IMR-90 (cell line): ENCODE measurements at regions not wholly inside any gene's neighbourhood (a gene's known extent, or its start where the extent isn't known, plus 50 kb on each side); places are given as distances from the start of the nearest gene placed in this dataset.

ENCODE experiments used
- ATAC-seq: fragments of 200-7000 bp; cut with Tn5 transposase; 2 replicates; pipeline ENCODE4 v1.9.1; 2020; ENCODE audit warnings: low read depth, mild to moderate bottlenecking, moderate library complexity
- BruUV-seq: library from RNA; stranded (reverse); fragments of 400-500 nt; replicated peaks from 2 replicates; lab custom pipeline; 2021; lab: Mats Ljungman, UMichigan
- CTCF ChIA-PET: fragments of 300-600 bp; formaldehyde crosslinking; extraction: SDS; loops from one replicate; lab custom pipeline; 2021; ENCODE audit warnings: antibody characterized with exemption; lab: Yijun Ruan, JAX
- POLR2A ChIA-PET: fragments of 300-600 bp; sonication (Branson Sonifier 250); formaldehyde crosslinking; loops from one replicate; lab custom pipeline; 2022; ENCODE audit warnings: antibody characterized with exemption; ENCODE audit not compliant: unreplicated experiment; lab: Charles Lee
- DNase-seq: peaks from one replicate; pipeline ENCODE4 v3.0.0; 2013
- H2AFZ ChIP-seq: replicated peaks from 2 replicates; pipeline ENCODE3; 2013; ENCODE audit warnings: low read length, mild to moderate bottlenecking; ENCODE audit not compliant: poor library complexity
- H2AK5ac ChIP-seq: 2 replicates; pipeline ENCODE4 v1.6.1; 2013; ENCODE audit warnings: low read depth, low read length, inconsistent platforms
- H2AK9ac ChIP-seq: replicated peaks from 2 replicates; pipeline ENCODE3; 2013; ENCODE audit warnings: mild to moderate bottlenecking, low read depth, low read length, moderate library complexity; ENCODE audit not compliant: poor library complexity
- H2BK120ac ChIP-seq: 2 replicates; pipeline ENCODE4 v1.6.1; 2013; ENCODE audit warnings: low read depth, low read length, inconsistent platforms
- H2BK15ac ChIP-seq: 3 replicates; pipeline ENCODE4 v1.6.1; 2013; ENCODE audit warnings: low read depth, low read length, inconsistent platforms
- H2BK20ac ChIP-seq: 2 replicates; pipeline ENCODE4 v1.6.1; 2013; ENCODE audit warnings: low read depth, mild to moderate bottlenecking, inconsistent platforms, low read length, moderate library complexity
- H2BK5ac ChIP-seq: 2 replicates; pipeline ENCODE4 v1.6.1; 2013; ENCODE audit warnings: mild to moderate bottlenecking, low read depth, low read length, inconsistent platforms; ENCODE audit not compliant: poor library complexity, severe bottlenecking
- H3K14ac ChIP-seq: replicated peaks from 2 replicates; pipeline ENCODE4 v1.6.1; 2013; ENCODE audit warnings: low read depth, low read length, inconsistent platforms
- H3K18ac ChIP-seq: 2 replicates; pipeline ENCODE4 v1.6.1; 2013; ENCODE audit warnings: low read depth, low read length, control low read depth
- H3K23ac ChIP-seq: 2 replicates; pipeline ENCODE4 v1.6.1; 2013; ENCODE audit warnings: low read depth, low read length, inconsistent platforms
- H3K27ac ChIP-seq: 2 replicates; pipeline ENCODE4 v1.5.1; 2013; ENCODE audit warnings: mild to moderate bottlenecking, control low read depth, low read length; ENCODE audit not compliant: insufficient read depth
- H3K27me3 ChIP-seq: 2 replicates; pipeline ENCODE4 v1.6.1; 2013; ENCODE audit warnings: low read length; ENCODE audit not compliant: control insufficient read depth, insufficient read depth
- H3K36me3 ChIP-seq: 2 replicates; pipeline ENCODE4 v1.6.1; 2013; ENCODE audit warnings: low read length, mixed read lengths; ENCODE audit not compliant: control insufficient read depth, insufficient read depth
- H3K4ac ChIP-seq: 2 replicates; pipeline ENCODE4 v1.6.1; 2013; ENCODE audit warnings: low read depth, low read length, inconsistent platforms
- H3K4me1 ChIP-seq: 2 replicates; pipeline ENCODE4 v1.6.1; 2013; ENCODE audit warnings: low read length, mixed read lengths; ENCODE audit not compliant: control insufficient read depth, insufficient read depth
- H3K4me2 ChIP-seq: 2 replicates; pipeline ENCODE4 v1.6.1; 2013; ENCODE audit warnings: low read depth, mild to moderate bottlenecking, control low read depth, low read length, moderate library complexity
- H3K4me3 ChIP-seq: 2 replicates; pipeline ENCODE4 v1.5.1; 2013; ENCODE audit warnings: low read depth, mild to moderate bottlenecking, control low read depth, low read length, moderate library complexity; ENCODE audit not compliant: insufficient read depth
- H3K56ac ChIP-seq: 2 replicates; pipeline ENCODE4 v1.6.1; 2013; ENCODE audit warnings: low read length, inconsistent platforms; ENCODE audit not compliant: insufficient read depth; ENCODE audit errors: extremely low read depth
- H3K79me1 ChIP-seq, 2 experiments: 2 replicates each; pipeline ENCODE4 v1.6.1; 2013; ENCODE audit warnings: low read length in 2 of 2, inconsistent platforms in 1 of 2, low read depth in 1 of 2
- H3K9ac ChIP-seq: 2 replicates; pipeline ENCODE4 v1.6.1; 2013; ENCODE audit warnings: low read depth, low read length, control low read depth
- H3K9me1 ChIP-seq: 2 replicates; pipeline ENCODE4 v1.6.1; 2013; ENCODE audit warnings: low read length, inconsistent platforms; ENCODE audit not compliant: insufficient read depth
- H3K9me3 ChIP-seq: 2 replicates; pipeline ENCODE4 v1.6.1; 2013; ENCODE audit warnings: low read length; ENCODE audit not compliant: control insufficient read depth, insufficient read depth
- H4K20me1 ChIP-seq: 2 replicates; pipeline ENCODE4 v1.6.1; 2013; ENCODE audit warnings: low read length, inconsistent platforms; ENCODE audit not compliant: insufficient read depth
- H4K5ac ChIP-seq: 2 replicates; pipeline ENCODE4 v1.6.1; 2013; ENCODE audit warnings: mild to moderate bottlenecking, low read depth, low read length, control low read depth
- H4K8ac ChIP-seq, 2 experiments: 2 replicates each; pipeline ENCODE4 v1.6.1; 2013; ENCODE audit warnings: low read depth in 2 of 2, low read length in 2 of 2, control low read depth in 1 of 2, inconsistent platforms in 1 of 2
- H4K91ac ChIP-seq: 2 replicates; pipeline ENCODE4 v1.6.1; 2013; ENCODE audit warnings: low read depth, low read length, inconsistent platforms; ENCODE audit not compliant: insufficient read depth
- POLR2A ChIP-seq: IDR thresholded peaks from 2 replicates; pipeline ENCODE4 v1.6.1; 2012; ENCODE audit warnings: mild to moderate bottlenecking, low read depth, low read length
- WGBS, 2 experiments: methylation state at CpG; one replicate each; pipeline versions ENCODE4 v1.1.5 to v1.1.7; 2013; ENCODE audit warnings: missing lambda C conversion rate in 2 of 2; ENCODE audit not compliant: insufficient read length in 1 of 2; ENCODE audit errors: extremely low coverage in 2 of 2; 5-methylcytosine and 5-hydroxymethylcytosine counted together
- dilution Hi-C: fragments of 300-500 bp; cut with HindIII; formaldehyde crosslinking; loops from one replicate; pipeline ENCODE4 v1.14.3; 2018; ENCODE audit warnings: low sequenced_read_pairs; ENCODE audit not compliant: unreplicated experiment
- in situ Hi-C: fragments of 300-500 bp; cut with MboI; formaldehyde crosslinking; loops from 3 replicates; pipeline ENCODE4 v1.14.3; 2019; ENCODE audit warnings: low sequenced_read_pairs, inconsistent platforms, mixed read lengths
- intact Hi-C: fragments of 100-400 bp; cut with micrococcal nuclease; formaldehyde crosslinking; loops from 2 replicates; pipeline ENCODE4 v1.10.0; 2022

DNA sequence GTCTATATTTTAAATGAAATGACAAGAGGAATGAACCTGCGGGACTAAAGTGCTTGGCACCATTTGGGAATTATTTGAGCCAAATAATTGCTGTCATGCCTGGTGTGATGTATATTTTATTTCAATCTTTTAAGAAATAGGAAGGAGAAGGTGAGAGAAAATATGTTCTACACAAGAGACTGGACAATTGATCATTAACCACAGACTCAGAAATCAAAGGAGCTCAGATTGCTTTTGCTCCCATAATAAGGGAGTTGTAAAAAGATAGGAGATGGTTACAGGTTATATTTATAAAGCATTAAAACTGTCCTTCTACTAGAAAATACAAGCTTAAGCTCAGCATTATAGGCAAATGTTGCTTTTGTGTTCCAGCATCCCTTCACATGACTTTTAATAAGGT is 515.2 kb upstream of the SULF2 start:
- Histone ChIP-seq H4K8ac (no peak overlapping the region), H3K36me3 (no peaks in the 10 kb centered on the region), H3K4me3 (no peak overlapping the region), H3K9me3 (0 out of 2 replicates have a peak, but pooled peaks cover 3% of the 10 kb centered on the region), H4K91ac (no peak overlapping the region), H3K4me1 (peaks cover 6% of the 10 kb centered on the region), H3K18ac (no peak overlapping the region), H4K20me1 (no peaks in the 10 kb centered on the region), H2AK9ac (no peak overlapping the region), H3K14ac (no peak overlapping the region), H3K27me3 (peaks cover 8% of the 10 kb centered on the region), H2AK5ac (no peak overlapping the region), H3K27ac (no peak overlapping the region), H2BK120ac (no peak overlapping the region), H2BK20ac (no peak overlapping the region), H3K4me2 (no peak overlapping the region), H2AFZ (no peak overlapping the region), H3K9ac (no peak overlapping the region), H2BK5ac (no peak overlapping the region), H2BK15ac (no peak overlapping the region), H3K4ac (no peak overlapping the region), H3K56ac (no peak overlapping the region), H3K23ac (no peak overlapping the region), H4K5ac (no peak overlapping the region), H3K79me1 (no peaks in the 10 kb centered on the region), H3K9me1 (peaks cover 9% of the 10 kb centered on the region; the same call in 1 of the 2 replicates)
- dilution Hi-C loops = no loop called here
- in situ Hi-C loops = no loop called here
- WGBS, 2 experiments = no CpG with 5 or more reads among the region's 1 CpG
- DNase-seq (no peak), ATAC-seq (no peak)
- intact Hi-C loops = no loop called here
- no TSS peak for BruUV-seq
- TF ChIP-seq POLR2A = no peak
- CTCF ChIA-PET = interaction anchor here (0.6 kb wide), 1 partner anchor 1637 kb away, joined by 4 read pairs; no protein-coding TSS in a partner anchor
- POLR2A ChIA-PET = no interaction called here
